NCI-H2029 (cell line): ENCODE measurements at regions not wholly inside any gene's neighbourhood (a gene's known extent, or its start where the extent isn't known, plus 50 kb on each side); places are given as distances from the start of the nearest gene placed in this dataset.

ENCODE experiments used
- DNase-seq: peaks from one replicate; lab custom pipeline; 2025; lab: John Stamatoyannopoulos, UW

GRCh38 chr5:38099205-38100168 lies 158.9 kb upstream of the EGFLAM start:
- no peak for DNase-seq

- DNase-seq = no peak
Observed at GRCh38 chr5:38094889-38095288, 163.5 kb upstream of the EGFLAM start.

DNA sequence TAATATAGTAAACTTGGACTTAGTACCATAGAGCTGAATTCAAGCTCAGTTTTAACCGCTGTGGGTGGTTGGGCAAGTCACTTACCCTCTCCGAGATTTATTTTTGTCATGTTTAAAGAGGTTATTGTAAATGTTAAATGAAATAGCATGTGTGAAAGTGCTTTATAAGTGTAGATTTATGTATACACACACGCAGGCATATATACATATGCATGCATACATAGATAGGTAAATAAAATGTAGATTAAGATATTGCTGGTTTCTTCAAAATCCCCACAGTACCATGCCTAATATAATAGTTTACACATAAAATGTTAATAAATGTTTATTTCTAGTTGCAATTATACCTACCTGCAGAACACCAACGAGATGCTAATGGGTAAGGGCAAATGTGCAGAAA lies 164.5 kb upstream of the EGFLAM start:
- DNase-seq = no peak

DNA sequence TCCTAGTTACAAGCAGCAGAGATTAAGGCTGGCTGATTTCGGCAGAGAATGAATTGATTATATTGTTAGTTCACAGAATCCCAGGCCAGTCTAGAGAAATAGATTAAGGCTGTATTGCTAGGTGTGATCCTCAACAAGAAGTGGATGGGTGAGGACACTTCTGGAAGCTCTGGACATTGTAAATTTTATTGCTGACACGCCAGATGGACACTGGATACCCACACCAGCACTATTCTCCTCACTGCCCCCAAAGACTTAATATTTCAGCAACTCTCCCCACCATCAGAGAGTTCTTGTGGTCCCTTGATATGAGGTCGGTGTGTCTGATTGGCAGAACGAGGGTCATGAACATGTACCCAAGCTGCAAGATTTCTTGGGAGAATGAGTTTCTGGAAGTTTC lies 171.6 kb upstream of the EGFLAM start:
- no peak for DNase-seq

DNA sequence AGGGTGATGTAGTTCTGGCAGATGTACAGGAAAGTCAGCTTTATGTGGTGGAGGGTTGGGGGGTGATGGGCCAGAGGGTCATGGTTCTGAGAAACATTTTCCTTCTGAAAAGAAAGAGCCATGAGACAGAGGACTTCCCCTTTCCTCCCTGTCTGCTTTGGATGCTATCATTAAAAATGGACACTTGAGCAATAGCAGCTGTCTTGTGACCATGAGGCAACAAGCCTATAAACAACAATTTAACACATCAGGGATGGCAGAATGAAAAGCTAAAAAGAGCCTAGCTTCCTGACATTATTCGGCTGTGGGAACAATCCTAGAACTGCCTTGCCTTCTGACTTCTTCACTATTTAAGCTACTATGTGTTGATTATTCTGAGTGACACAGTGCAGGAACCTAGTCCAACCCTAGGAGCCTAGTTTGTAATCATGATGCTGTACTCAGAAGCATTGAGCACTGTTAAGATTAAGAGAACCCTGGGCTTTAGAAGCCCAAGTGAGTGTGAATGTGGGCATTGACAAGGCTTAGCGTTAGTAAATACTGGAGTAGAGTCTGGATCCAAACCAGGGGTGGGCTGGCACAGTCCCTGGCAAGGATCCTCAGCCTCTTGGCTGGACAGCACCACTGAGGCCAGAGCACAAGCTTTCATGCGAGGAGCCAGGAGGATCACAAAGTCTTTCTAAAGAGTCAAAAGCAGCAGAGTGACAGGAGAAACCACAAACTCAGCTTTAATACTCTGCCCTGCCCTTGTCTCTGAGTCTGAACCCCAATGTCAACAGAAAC lies 178.5 kb upstream of the EGFLAM start:
- no peak for DNase-seq

DNA sequence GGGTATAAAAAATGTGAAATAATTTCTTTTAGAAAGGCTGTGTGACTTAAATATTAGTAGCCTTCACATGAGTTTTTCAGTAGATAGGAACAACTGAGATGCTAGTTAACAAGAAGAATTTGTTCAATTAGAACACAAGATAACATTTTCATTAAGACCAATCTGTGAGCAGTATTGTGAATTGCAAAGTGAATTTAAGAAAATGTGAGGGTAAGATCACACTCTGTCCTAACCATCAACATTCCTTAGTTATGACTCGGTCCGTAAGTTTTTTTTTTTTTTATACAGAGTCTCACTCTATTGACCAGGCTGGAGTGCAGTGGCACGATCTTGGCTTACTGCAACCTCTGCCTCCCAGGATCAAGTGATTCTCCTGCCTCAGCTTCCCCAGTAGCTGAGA lies 180.2 kb upstream of the EGFLAM start:
- no peak for DNase-seq

DNA sequence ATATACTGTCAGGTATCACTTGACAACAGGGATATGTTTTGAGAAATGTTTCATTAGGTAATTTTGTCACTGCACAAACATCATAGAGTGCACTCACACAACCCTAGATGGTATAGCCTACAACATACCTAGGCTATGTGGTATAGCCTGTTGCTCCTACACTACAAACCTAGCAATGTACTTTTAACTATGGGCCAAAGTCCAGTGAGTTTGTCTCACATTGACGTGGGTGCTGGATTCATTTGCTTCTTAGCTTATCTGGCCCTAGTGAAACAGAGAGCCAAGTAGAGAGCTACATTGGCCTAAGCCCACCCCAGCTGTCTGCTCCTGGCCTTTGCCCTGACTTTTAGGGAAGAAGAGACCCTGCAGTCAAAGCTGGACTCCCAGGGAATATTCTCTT lies 180.7 kb upstream of the EGFLAM start:
- no peak for DNase-seq

DNA sequence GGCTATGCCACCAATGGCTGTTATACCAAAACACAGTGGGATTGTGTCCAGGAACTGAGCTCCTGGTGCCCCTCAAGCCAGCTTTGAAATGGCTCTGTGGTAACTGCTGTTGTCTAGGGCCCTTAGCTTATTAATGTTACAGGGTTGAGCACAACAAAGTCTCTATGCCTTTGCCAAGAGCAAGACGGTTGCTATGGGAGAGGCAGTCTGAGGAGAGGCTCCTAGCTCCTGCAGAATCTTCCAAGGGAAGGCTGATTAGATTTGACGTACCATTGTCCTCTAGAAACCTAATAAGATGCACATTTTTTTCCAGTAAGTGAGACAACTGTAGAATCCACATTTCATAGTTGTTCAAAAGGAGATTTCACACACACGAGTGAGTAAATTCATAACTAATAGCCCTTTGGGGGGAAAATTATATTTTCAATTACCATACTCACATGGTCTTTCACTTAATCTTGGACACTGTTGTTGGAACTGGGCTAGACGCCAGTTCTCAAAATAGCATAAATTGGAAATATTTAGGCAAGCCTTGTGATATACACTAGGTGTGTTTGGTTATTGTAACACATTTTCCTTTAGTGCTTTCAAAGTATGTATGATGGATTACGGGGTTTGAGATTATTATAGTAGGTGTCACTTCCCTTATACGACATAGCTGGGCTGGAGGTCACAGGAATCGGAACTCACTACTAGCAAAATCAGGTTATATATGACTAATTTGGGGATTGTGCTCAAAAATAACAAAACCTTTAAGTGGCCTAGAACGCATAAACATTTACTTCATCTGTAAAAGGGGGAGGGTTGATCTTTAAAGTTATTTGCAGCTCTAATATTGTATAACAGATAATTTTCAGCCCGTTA lies 186.3 kb upstream of the EGFLAM start:
- DNase-seq = no peak

GRCh38 chr5:38070304-38070950 lies 187.9 kb upstream of the EGFLAM start:
- DNase-seq = no peak

GRCh38 chr5:38069360-38069759 lies 189.0 kb upstream of the EGFLAM start:
- no peak for DNase-seq

GRCh38 chr5:38060354-38060753 lies 198.0 kb upstream of the EGFLAM start:
- no peak for DNase-seq

DNA sequence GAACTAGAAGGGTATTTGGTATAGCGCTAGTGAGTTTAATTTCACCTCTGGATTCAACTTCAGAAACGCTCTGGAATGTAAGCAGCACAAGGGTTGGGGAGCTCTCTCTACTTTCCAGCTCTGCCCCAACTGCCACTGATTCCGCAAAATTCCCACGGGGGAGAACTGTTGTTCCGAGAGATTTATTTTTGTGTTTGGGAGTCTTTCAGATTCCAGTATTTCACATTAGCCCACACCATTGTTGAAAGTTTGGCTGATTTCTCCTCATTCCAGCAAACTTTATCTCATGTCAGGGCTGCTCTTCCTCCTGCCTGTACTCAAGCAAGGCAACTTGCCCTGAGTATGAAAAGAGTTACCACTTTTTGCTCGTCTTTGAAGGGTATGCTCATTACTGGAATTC lies 198.5 kb upstream of the EGFLAM start:
- DNase-seq = no peak

- no peak for DNase-seq
Observed at GRCh38 chr5:38051711-38052511, 206.4 kb upstream of the EGFLAM start.

DNA sequence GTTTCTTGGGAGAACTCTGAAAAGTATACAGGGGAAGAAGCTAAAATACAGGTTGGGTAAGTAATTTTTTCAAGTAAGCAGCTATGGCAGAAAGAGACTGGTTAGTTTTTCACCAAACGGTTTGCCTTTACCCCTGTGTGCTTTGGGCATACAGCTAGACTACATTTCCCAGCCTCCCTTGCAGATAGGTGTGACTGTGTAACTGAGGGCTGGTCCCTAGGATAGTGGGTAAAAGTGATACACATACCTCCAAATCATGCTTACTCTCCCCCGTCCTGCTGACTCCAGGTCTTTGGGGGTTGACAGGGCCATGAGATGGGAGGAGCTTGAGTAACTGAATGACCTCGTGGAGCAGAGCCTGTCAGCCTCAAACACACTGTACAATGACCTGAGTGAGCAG lies 208.6 kb upstream of the GDNF start:
- no peak for DNase-seq

GRCh38 chr5:38046103-38046502 lies 206.3 kb upstream of the GDNF start:
- no peak for DNase-seq

- no peak for DNase-seq
Observed at GRCh38 chr5:38045446-38045845, 205.6 kb upstream of the GDNF start.

DNA sequence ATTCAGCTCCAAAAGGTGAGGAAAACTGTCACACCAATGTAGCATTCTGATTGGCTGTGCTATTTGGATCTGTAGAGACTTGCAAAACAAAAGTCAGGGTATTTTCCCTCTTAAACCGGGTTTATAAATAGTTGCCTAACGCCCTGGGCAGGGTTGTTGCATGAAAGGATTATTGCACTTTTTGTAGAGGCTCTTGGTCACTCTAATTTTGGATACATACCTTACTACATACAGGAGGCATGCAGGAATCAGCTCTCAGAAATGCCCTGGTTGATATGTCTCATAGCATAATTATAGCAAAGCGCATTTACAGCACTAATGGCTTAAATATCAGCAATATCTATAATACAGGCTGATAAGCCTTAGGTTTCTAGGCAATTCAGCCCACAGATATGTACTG lies 200.0 kb upstream of the GDNF start:
- no peak for DNase-seq

DNA sequence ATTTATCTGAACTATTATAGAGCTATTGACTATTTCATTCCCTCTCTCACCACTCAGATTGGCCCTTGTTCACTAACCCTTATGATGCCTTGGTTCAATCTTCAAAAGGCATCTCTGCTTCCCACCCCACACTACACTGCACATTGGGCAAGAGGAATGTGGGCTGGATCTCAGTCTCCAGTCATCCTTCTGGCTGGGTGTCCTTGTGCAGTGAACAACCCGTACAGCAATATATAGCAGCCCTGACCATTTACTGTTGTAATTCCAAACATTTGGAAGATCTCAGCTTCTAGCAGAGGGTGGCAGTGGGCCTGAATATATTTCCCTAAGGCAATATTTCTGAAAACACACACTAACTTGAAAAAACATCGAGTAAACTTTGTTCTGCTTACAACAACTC lies 199.2 kb upstream of the GDNF start:
- no peak for DNase-seq

DNA sequence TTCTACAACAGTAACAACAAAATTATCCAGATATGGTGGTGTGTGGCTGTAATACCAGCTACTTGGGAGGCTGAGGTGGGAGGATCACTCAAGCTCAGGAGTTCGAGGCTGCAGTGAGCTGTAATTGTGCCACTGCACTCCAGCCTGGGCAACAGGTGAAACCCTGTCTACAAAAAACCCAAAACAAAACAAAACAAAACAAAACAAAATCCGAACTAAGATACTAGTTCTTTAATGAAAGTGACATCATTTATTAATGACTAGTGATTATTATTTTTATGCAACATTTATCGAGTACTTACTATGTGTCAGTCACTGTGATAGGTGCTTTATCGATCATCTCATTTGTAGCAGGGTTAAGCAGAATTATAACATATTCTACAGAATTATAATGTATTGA lies 196.9 kb upstream of the GDNF start:
- no peak for DNase-seq

GRCh38 chr5:38032149-38032548 lies 192.3 kb upstream of the GDNF start:
- no peak for DNase-seq

DNA sequence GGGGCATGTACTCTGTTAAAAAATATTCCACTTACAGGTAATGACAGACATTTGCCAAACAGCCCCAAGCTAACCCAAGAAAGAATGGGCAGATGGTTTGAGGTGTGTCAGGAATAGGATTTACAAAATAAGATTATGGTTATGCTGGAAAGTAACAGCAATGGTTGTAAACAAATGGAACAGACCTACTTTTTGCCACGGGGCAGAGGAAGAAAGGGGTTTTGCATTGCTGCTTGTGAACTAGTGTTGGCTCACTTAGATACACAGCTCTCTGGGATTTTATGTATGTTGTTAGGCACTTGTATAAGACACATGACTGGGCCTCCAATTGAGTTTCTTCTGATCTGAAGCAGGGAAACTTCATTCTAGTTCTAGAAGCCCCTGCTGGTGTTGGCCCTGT lies 191.5 kb upstream of the GDNF start:
- no peak for DNase-seq
